ENCODE measurements at regions not wholly inside any gene's neighbourhood (a gene's known extent, or its start where the extent isn't known, plus 50 kb on each side); places are given as distances from the start of the nearest gene placed in this dataset.

DNA sequence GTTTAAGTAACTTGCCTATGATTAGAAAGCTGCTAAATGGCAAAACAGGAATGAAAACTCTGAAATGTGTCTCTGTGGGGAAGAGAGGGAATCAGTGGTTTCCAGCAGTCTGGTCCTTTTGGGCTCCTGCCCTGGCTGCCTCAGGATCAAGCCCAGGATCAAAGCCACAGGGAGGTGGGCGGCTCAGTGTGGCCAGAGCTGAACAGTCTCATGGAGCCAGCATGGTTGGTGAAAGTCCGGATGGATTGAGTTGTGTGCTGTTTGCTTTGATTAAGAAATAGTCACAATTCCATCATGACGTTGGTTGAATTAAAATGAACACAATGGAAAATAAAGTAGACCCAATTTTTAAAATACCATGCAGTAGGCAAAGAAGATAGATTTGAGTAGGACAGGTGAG is 344.2 kb downstream of the LPIN1 start:
- no peak for DNase-seq (ENCODE audit: low read depth)
- no peak for TF ChIP-seq CTCF (conservative IDR thresholded peaks at IDR 0.05; ENCODE audit: low read depth, low read length)
- H3K4me3 ChIP-seq (ENCODE audit: low read depth, low read length), result no peak overlapping the region

- no peak overlapping the region for H3K4me3 ChIP-seq (ENCODE audit: low read depth, low read length)
- no peak for DNase-seq (ENCODE audit: low read depth)
- no peak for TF ChIP-seq CTCF (conservative IDR thresholded peaks at IDR 0.05; ENCODE audit: low read depth, low read length)
Measured at GRCh38 chr2:12091201-12091806, 344.9 kb downstream of the LPIN1 start.

GRCh38 chr2:12094134-12094533 is 347.7 kb downstream of the LPIN1 start:
- TF ChIP-seq CTCF (conservative IDR thresholded peaks at IDR 0.05; ENCODE audit: low read depth, low read length), result no peak
- no peak for DNase-seq (ENCODE audit: low read depth)
- no peak overlapping the region for H3K4me3 ChIP-seq (ENCODE audit: low read depth, low read length)

GRCh38 chr2:12096051-12096787 is 349.8 kb downstream of the LPIN1 start:
- no peak for TF ChIP-seq CTCF (conservative IDR thresholded peaks at IDR 0.05; ENCODE audit: low read depth, low read length)
- H3K4me3 ChIP-seq (ENCODE audit: low read depth, low read length), result no peak overlapping the region
- DNase-seq (ENCODE audit: low read depth), result no peak

DNA sequence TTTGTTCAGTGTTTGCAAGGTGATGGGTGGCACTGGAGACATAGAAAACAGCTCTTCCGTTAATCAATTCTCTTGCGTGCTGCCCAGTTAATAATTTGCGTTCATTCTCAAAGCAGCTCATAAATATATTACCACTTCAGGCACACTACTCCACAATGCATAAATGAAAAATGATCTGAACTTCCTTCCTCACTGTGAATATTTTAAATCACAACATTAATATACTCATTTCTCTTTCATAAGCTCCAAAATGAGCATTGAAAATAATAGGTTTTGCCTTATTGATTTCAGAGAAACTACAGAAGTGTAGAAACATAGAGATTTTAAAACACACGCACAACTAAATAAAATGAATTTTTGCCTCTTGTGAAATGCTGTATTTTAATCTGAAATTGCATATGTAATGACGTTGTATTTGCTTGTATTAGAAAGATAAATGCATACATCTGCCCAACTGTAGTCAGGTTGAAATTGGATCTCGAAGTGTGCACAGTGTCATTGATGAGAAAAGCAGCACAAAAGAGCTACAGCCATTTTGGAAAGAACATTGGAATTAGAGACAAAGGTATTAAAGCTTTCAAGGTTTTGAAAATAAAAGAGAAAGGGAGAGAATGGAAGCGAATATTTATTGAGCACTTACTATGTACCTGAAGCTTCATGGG is 350.5 kb downstream of the LPIN1 start:
- no peak for DNase-seq (ENCODE audit: low read depth)
- TF ChIP-seq CTCF (conservative IDR thresholded peaks at IDR 0.05; ENCODE audit: low read depth, low read length), result no peak
- H3K4me3 ChIP-seq (ENCODE audit: low read depth, low read length), result no peak overlapping the region

GRCh38 chr2:12097859-12098258 is 351.4 kb downstream of the LPIN1 start:
- peak; percentile 8 for TF ChIP-seq CTCF (conservative IDR thresholded peaks at IDR 0.05; ENCODE audit: low read depth, low read length)
- no peak overlapping the region for H3K4me3 ChIP-seq (ENCODE audit: low read depth, low read length)

More at GRCh38 chr2:12097859-12098258, 351.4 kb downstream of the LPIN1 start:
- DNase-seq (ENCODE audit: low read depth), result no peak

All from epithelial cell of proximal tubule (primary cell).